Activated CD4-positive, alpha-beta T cell treated with anti-CD3 and anti-CD28 coated beads, Interleukin-2, Interleukin-4, amounts not matched to agents 100 ng/mL and 50 ng/mL, durations not matched to agents 16 hours and 8 hours (primary cell): ENCODE measurements at regions not wholly inside any gene's neighbourhood (a gene's known extent, or its start where the extent isn't known, plus 50 kb on each side); places are given as distances from the start of the nearest gene placed in this dataset.

Experiments
- DNase-seq: peaks from one replicate; pipeline ENCODE4 v3.0.0-alpha.2; 2020; ENCODE audit warnings: low spot score

DNA sequence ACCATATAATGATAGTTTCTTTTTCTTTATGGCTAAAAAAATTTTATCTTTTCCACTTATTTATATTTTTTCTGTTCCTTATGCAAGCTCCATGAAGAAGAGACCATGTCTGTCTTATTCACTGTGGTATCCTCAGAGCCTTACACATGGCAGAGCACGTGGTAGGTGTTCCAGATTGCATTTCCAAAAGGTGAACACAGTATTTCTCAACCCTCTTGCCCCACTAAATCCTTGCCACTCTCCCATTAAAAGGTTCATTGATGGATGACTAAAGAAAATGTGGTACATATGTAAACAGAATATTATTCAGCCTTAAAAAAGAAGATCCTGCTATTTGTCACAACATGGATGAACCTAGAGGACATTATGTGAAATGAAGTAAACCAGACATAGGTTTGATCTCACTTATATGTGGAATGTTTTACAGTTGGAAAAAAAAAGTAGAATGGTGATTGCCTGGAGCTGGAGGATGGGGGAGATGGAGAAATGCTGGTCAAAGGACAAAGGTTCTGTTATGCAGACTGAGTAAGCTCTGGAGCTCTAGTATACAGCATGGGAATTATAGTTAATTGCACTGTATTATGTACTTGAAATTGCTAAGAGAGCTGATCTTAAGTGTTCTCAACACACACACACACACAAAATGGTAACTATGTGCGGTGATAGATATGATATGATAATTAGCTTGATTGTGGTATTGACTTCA is 266.7 kb downstream of the CNTN3 start:
- no peak for DNase-seq

DNA sequence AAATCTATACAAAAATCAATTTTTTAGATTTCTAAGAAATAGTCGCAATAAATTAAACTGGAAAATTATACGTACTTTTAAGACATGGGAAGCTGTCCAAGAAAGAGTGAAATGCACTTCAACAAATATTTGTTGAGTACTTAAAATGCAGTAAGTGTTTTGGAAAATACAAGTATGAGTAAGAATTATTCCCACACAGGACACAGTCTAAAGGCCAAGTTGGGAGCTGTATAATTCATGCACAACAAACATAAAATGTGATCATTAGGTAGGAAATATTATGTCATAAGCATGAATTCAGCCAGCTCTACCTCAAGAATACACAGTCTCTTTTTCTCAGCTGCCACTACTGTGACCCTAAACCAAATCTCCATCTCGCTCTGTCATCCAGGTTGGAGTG is 267.6 kb downstream of the CNTN3 start:
- no peak for DNase-seq

DNA sequence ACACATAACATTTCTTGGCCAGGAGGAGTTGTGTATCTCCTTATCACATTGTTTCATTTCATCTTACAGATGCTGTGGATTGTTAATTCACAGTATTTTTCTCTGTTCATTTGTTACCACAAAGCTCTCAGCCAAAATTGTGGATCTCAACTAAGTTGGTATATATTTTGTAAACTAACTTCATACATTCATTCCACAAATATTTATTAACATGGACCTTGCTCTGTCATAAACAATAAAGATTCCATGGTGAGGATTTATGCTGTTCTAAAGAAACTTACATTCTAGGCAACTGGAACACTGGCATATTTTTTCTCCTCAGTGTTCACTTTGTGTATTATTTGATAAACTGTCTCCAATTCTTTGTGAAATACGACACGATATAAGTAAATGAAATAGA is 268.8 kb downstream of the CNTN3 start:
- DNase-seq: no peak

DNA sequence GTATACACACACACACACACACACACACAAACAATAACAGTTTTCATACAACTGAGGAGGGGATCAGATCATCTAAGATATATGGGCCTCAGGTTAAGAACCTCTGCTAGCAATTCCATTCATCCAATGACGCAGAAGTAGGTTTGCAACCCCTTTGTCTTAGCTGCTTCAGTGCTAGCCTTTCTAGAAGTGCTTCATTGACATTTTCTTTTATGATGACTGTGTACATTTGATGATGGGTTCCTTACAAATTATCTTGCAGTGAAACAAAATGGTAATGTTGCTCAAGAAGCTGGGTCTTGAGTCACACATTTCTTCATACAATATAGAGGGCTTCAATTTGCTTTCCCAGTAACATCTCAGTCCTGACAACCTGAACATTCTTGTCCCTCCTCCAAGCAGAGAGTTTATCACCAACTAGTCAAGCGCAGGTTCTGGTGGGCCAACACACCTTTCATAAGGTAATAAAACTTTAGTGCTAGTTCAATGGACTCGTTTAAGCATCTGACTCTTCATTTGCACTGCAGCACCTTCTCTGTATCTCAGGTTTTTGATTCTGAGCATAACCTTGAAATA is 269.5 kb downstream of the CNTN3 start:
- DNase-seq: no peak

DNA sequence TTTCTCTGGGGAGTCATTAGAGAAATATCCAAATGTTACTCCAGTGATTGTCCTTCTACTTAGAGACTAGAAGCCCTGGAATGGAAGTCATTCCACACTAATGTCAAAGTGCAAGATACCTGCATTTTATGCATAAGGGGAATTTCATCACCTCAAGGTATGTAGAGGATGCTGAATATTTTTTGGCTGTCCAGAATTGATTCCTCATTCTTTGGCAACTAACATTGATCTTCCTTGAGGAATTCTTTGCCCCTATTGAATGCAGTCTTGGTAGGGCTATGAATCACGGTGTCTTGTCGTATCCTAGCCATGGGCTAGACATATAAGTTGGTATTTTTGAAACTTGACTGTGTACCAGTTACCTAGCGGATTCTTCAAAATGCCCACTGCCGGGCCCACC is 271.1 kb downstream of the CNTN3 start:
- DNase-seq: no peak

DNA sequence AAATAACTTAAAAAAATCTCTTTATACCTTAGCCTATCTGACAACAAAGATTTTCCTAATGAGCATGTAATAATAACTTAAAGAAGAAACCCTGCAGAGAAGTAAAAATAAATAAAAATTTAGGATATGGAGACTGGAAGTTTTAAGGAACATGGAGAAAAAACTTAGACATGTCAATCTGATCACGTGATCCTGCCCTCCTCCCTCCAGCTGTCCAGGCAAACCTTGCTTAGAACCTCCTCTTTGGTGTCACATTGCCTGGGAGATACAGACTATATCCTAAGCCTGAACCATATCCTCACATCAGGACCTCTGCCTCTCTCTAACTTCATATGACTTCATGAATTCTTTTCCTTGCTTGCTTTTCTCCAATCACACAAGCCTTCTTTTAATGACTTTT is 275.5 kb downstream of the CNTN3 start:
- DNase-seq: no peak

DNA sequence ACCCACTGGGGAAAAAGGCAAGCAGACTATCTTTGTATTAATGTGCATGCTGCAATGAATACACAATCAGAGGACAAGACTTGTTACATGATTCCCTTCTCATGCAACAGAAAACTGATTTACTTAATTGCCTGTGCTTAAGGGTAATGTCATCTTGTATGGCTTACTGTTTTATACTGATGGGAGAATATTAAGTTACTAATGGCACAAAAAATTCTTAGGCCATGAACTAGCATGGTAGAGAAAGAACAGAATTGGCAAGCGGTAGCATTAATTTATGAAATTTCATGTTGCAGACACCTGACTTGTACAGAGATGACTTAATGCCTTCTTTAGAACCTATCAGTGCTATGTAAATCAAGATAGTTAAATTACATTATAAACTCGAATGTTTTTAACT is 282.3 kb downstream of the CNTN3 start:
- DNase-seq: no peak

DNA sequence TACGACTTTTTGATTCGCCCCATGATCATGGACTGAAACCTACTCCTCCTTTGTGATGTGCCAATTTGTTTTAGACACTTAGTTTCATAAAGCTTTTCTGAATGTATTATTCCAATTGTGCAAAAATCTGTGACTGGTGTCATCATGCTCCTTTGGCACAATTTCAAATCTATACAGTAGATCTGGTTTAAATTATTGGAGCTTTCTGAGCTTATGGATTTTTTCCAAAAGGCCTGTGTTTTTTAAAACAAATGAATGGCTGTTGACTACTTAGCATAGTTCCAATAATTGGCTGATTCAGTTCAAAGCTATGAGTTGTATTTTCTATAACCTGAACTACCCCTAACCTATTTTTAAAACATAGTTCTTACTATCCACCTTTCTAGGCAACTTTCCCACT is 282.7 kb downstream of the CNTN3 start:
- no peak for DNase-seq

DNA sequence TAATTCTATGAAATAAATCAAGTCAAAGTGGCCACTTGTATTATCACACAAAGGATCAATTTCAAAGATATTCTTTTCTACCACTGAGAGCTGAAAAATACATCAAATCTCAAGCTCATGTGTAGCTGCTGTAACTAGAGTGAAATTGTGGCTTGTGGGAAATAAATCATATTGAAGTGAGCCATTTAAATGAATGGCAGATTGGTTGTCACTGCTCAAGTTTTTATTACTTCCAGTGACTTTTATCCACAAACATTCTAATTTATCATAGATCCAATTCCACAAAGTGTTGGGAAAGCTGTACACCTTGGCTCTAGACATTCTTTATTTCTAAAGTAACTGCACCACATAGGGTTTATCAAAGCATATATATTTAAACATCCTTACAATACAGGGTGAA is 285.4 kb downstream of the CNTN3 start:
- DNase-seq: no peak

DNA sequence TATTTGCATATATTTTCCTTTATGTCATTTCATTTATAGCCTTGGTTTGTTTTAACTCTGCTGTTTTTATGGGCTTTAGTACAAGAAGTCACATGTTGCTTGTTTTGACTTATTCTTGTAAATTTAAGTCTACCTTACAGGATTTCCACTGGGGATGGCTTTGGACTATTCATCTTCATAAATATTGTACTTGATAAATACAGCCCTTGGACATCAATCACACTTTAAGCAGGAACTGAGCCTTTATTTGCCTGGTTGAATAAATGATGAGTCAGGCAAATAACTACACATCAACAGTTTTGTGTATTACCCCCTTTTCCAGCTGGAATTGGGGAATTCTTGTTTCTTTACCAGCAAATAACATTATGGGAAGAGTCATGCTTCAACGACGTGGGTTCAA is 286.0 kb downstream of the CNTN3 start:
- DNase-seq: no peak

DNA sequence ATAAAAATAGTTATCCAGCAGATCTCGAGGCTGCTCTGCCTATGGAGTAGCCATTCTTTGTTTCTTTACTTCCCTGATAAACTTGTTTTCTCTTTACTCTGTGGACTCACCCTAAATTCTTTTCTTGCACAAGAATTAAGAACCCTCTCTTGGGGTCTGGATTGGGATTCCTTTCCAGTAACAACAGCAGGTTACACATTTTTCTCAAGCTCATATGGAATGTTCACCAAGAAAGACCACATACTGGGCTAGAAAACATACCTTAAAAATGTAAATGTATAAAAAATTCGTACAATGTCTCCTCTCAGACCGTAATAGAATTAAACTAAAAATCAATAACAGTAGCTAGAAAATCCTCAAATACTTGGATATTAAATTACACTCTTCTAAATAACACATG is 299.2 kb downstream of the CNTN3 start:
- no peak for DNase-seq

DNA sequence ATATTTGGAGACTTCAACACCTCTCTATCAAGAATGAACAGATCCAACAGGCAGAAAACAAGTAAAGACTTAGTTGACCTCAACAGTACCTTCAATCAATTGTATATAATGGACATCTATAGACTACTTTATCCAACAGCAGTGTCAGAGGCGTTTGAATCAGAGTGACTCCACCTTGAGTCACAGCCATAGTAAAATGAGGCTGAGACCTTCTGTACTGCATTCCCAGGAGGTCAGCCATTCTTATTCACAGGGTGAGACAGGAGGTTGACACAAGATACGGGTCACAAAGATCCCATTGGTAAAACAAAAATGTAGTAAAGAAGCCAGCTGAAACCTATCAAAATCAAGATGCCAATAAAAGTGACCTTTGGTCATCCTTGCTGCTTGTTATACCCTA is 299.8 kb downstream of the CNTN3 start:
- DNase-seq: no peak

DNA sequence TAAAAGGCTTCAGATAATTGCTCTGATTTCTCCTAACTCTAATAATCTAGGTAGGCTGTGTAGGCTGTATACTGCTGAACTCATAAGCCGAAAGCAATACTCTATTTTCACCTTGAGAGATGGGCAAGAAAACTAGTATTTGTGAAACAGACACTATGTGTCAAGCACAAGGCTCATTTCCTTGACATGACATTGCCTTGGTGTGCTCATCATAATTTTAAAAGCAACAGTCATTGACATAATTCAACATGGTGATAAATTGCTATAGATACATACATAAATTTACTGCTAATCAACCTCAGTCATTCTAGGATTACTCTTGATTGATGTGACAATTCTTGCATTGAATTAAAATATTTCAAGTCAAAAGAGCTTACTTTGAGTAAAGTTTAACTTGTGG is 304.7 kb downstream of the CNTN3 start:
- no peak for DNase-seq

DNA sequence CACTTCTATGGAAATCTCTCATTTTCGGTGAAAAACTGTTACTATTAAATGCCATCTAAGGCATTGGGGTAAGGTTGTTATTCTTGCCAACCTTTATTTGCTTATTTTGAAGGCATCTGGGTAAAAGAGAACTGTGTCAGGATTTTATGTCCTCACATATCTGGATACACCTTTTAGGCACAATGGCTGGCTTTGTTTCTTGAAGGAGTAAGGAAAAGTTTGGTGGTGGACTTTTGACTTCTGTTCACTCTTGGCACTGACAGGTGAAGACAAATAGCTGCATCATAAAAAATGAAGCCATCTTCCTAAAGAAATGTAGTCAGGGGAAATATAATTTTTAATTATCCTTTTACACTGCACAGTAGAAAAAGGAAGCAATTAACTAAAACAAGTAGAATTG is 310.0 kb downstream of the CNTN3 start:
- DNase-seq: no peak

DNA sequence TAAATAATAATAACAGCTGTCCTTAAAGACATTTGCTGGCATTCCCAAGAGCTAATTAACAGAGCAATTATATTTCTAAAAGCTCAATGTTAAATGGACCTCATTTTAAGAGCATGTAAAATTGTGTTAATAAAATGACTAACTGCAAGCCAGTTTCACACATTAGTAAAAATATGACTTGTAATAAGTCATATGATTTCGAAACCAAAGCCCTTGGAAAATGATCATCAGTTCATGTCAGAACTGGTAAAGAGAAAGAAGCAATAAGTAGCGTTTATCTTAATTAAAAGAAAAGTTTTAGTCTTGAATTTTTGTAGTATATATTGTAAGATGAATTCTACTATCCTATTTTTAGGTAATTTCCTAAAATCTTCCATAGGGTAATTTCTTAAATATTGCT is 310.7 kb downstream of the CNTN3 start:
- DNase-seq: no peak

DNA sequence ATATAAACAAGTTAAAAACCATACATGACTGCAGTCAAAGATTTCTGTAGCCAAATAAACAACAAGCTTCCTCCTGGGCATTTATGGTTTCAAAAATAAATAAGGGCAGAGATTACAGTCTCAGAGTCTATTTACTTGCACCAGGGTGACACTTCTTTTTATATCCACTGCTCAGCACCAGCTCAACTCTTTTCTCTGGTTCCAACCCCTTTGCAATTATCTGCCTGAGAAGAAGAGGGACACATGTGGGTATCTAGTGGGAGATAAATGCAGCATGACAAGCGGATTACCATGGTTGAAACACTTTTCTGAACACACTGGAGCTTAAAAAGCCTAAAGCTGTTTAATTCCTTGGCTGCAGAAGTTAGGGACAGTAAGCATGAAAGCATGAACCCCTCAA is 311.5 kb downstream of the CNTN3 start:
- no peak for DNase-seq

DNA sequence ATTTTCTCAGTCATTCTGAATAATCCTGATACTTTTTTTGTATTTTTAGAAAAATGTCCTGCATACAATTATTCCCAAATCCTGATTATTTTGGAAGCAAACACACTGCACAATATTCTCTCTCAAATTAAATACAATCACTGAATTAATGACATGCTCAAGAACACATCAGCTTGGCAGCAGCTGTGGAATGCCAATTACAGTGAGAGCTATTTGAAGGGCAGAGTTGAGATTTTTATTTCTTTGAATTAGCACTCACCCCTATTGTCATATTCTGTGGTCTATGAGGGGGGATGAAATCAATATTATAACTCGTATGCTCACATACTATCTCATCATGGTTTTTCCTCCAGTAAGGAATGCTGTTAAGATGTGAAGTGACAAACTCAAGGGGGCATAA is 312.2 kb downstream of the CNTN3 start:
- no peak for DNase-seq

DNA sequence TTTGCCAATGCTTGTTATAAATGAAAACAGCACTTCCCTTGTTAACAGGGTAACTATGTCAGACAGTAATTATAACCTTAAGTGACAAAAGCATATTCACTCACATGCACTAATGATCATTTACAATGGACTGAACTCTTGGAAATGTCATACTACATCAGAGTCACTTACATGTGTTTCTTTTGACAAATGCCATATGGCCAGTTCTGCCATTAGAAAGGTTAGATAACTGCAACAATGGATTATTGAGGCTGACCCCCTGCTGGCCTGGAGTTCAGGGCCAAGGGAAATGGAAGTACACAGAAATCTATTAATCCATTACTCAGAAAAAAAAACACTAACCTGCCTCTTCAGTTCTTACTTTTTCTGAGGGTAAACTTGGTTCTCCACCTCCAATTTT is 313.4 kb downstream of the CNTN3 start:
- DNase-seq: no peak

DNA sequence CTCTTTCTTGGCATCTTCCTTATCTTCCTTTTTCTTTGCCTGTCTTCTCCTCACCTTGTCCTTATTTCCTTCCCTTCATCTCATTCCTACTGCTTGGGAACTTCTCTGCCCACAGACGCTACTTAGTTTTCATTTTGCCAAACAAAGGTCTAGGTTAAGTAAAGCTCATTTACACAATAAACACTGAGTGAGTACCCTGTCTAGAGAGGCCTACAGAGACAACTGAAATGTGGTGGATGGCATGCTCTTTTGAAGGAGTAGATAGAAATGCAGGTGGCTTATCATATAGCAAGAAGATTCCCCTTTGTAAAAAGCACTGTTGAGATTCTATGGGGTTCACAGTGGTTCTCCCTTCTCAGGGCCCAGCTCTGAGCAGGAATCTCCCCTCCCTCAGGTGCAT is 319.0 kb downstream of the CNTN3 start:
- DNase-seq: no peak

DNA sequence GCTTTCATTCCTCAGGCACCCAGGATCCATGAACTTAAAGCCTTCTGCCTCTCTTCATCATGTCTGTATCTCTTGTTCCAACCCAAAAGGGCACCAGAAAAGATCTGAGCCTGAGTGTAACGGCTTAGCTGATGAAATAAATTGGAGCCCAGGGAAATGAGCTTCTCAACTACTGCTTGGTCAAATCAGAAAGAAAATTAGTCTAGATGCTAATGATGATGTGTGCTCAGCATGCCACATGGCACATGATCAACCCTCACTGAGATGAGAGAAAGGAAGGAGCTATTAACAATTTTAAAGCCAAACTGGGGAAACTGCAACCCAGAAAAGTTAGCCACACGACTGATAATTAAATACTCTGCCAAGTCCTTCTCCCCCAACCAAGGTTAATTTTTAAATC is 325.7 kb downstream of the CNTN3 start:
- DNase-seq: no peak

DNA sequence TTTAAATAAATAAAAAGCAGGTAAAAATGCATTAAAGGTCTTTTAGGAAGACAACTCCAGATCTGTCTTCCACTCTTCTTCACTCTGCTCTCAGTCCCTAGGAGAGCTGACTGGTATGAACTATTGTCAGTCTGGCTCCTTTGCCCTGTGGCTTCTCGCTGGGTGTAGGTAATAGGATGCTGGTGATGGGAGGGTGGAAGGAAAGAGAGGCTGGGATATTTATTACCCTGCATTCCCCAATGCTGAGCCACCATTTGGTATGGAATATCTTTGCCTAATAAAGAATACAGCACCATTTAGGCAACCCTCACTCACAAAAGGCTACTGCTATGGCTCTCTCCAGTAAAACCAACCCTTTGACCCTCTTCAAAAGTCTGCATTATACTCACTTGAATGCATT is 326.9 kb downstream of the CNTN3 start:
- no peak for DNase-seq

DNA sequence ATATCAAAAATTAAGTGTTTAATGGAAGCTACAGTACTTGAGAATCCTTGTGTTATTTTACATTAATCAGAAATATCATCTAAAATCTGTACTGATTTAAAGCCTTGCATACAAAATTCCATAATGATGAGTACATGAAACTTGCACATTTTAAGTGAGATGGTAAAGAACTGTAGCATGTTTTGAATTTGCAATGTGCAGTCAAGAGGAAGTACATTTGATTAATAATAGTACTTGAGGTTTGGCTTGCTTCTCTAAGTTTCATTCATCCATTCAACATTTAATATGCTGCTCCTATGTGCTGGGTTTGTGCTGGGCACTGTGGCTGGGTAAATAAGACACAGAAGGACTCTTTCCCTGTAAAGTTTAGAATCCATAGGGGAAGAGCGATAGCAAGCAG is 332.3 kb downstream of the CNTN3 start:
- no peak for DNase-seq

DNA sequence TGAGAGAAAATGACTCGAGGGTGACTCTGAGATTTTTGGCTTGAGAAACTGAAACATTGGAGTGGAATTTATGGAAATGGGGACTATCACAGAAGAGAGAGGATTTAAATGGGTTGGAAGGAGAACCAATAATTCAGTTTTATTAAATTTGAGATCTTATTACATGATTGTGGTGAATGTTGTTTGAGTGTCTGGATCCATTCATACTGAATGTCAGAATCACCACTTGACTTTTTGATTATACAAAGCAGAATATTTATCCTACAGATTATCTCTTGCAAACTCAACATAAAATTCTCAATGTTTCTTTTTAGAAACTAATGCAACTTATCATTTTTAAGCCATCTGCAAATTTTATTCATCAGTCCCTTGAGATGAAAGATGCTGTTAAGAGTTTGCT is 332.8 kb downstream of the CNTN3 start:
- DNase-seq: no peak
